K562 (cell line): ENCODE measurements at regions not wholly inside any gene's neighbourhood (a gene's known extent, or its start where the extent isn't known, plus 50 kb on each side); places are given as distances from the start of the nearest gene placed in this dataset.

Experiments used
- ATAC-seq: fragments of 200-7000 bp; cut with Tn5 transposase; 3 replicates; pipeline ENCODE4 v1.9.1; 2020; ENCODE audit warnings: moderate library complexity
- BruUV-seq: library from RNA; stranded (reverse); fragments of 400-500 nt; replicated peaks from 2 replicates; lab custom pipeline; 2021; lab: Mats Ljungman, UMichigan
- CTCF ChIA-PET: fragments of 300-600 bp; formaldehyde crosslinking; extraction: SDS; loops from one replicate; lab custom pipeline; 2021; ENCODE audit warnings: low intra/inter-chr PET ratio; lab: Yijun Ruan, JAX
- POLR2A ChIA-PET: fragments of 300-600, 350-650 bp; sonication (Branson Sonifier 250); formaldehyde crosslinking; extraction: SDS; loops from one replicate; lab custom pipeline; 2021; ENCODE audit warnings: antibody characterized with exemption, inconsistent platforms; lab: Yijun Ruan, JAX
- DNase-seq, 4 experiments: peaks; one replicate each; pipeline versions ENCODE4 v3.0.0 to v3.0.0-alpha.2; 2011 to 2018; ENCODE audit warnings: low spot score in 3 of 4, mixed read lengths in 3 of 4; ENCODE audit errors: extremely low read depth in 1 of 4
- FAIRE-seq: peaks from 2 replicates; lab custom pipeline; 2011; peaks lifted over from hg19 to GRCh38; lab: Jason Lieb, UNC
- H2AFZ ChIP-seq: 2 replicates; pipeline ENCODE4 v1.6.0; 2011; ENCODE audit warnings: low read depth, low read length, control low read depth, inconsistent platforms
- H3K27ac ChIP-seq: fragments of 200-600 bp; 3 replicates; pipeline ENCODE4 v1.8.0; 2011; ENCODE audit warnings: low read depth, mild to moderate bottlenecking, control low read depth, inconsistent platforms, low read length, moderate library complexity, mixed read lengths; ENCODE audit errors: extremely low read depth
- H3K27me3 ChIP-seq, 2 experiments: fragments of 300-600 bp in 1 of 2; 2 replicates in 1 of 2; 3 replicates in 1 of 2; pipeline versions ENCODE4 v1.6.0 to v1.8.0; 2011; ENCODE audit warnings: inconsistent platforms in 2 of 2, low read length in 2 of 2, mild to moderate bottlenecking in 1 of 2, mixed read lengths in 1 of 2, moderate library complexity in 1 of 2; ENCODE audit not compliant: control insufficient read depth in 2 of 2, insufficient read depth in 2 of 2
- H3K36me3 ChIP-seq: fragments of 300-600 bp; 3 replicates; pipeline ENCODE4 v1.8.0; 2011; ENCODE audit warnings: mild to moderate bottlenecking, low read length, inconsistent platforms; ENCODE audit not compliant: control insufficient read depth, insufficient read depth
- H3K4me1 ChIP-seq, 2 experiments: fragments of 200-600 bp in 1 of 2; replicated peaks in 1 of 2; 2 replicates in 1 of 2; 3 replicates in 1 of 2; pipeline versions ENCODE4 v1.5.1 to v1.8.0; 2011; ENCODE audit warnings: inconsistent platforms in 2 of 2, low read length in 2 of 2, mild to moderate bottlenecking in 1 of 2, mixed read lengths in 1 of 2, moderate library complexity in 1 of 2; ENCODE audit not compliant: control insufficient read depth in 2 of 2, insufficient read depth in 2 of 2
- H3K4me2 ChIP-seq: 2 replicates; pipeline ENCODE4 v1.6.1; 2011; ENCODE audit warnings: low read length, control low read depth, inconsistent platforms, mixed read lengths; ENCODE audit not compliant: insufficient read depth
- H3K4me3 ChIP-seq: fragments of 200-600 bp; sonication (generic), shearing (Covaris generic); 2 replicates; pipeline ENCODE4 v1.5.1; 2016; ENCODE audit warnings: control low read depth, inconsistent platforms
- H3K79me2 ChIP-seq: fragments of 200-600 bp; 3 replicates; pipeline ENCODE4 v1.8.0; 2011; ENCODE audit warnings: low read length, inconsistent platforms; ENCODE audit not compliant: control insufficient read depth, insufficient read depth
- H3K9ac ChIP-seq, 2 experiments: 2 replicates each; pipeline versions ENCODE4 v1.6.0 to v1.6.1; 2011; ENCODE audit warnings: low read depth in 2 of 2, low read length in 2 of 2, control low read depth in 1 of 2, inconsistent platforms in 1 of 2, mild to moderate bottlenecking in 1 of 2, mixed read lengths in 1 of 2; ENCODE audit not compliant: insufficient read depth in 1 of 2
- H3K9me1 ChIP-seq: one replicate; pipeline ENCODE4 v1.6.0; 2011; ENCODE audit warnings: inconsistent platforms, mild to moderate bottlenecking, low read length, moderate library complexity; ENCODE audit not compliant: control insufficient read depth, insufficient read depth
- H3K9me3 ChIP-seq: replicated peaks from 2 replicates; pipeline ENCODE4 v1.5.1; 2011; ENCODE audit warnings: low read depth, low read length, inconsistent platforms; ENCODE audit not compliant: control insufficient read depth, insufficient read depth
- H4K20me1 ChIP-seq: replicated peaks from 2 replicates; pipeline ENCODE4 v1.6.1; 2011; ENCODE audit warnings: low read length, inconsistent platforms, mixed read lengths; ENCODE audit not compliant: control insufficient read depth, insufficient read depth
- CHD2 ChIP-seq: IDR thresholded peaks from 2 replicates; pipeline ENCODE4 v1.6.1; 2011; ENCODE audit warnings: low read depth, low read length
- ETV5 ChIP-seq: sonication (generic); formaldehyde crosslinking; IDR thresholded peaks from 2 replicates; pipeline ENCODE4 v1.4.0; 2020; ENCODE audit warnings: low read depth, mild to moderate bottlenecking, missing genetic modification reagents
- FOXP1 ChIP-seq: sonication (generic); formaldehyde crosslinking; IDR thresholded peaks from 2 replicates; pipeline ENCODE4 v1.8.0; 2022; ENCODE audit warnings: mild to moderate bottlenecking, missing genetic modification reagents
- RBM22 ChIP-seq: fragments of 200-400 bp; formaldehyde crosslinking; IDR thresholded peaks from 2 replicates; pipeline ENCODE4 v1.6.1; 2018; ENCODE audit warnings: low read length, low read depth; ENCODE audit not compliant: poor library complexity, severe bottlenecking
- ZNF76 ChIP-seq: fragments of 250-450 bp; sonication (Bioruptor Pico); IDR thresholded peaks from 2 replicates; pipeline ENCODE4 v1.4.0; 2020; ENCODE audit warnings: mild to moderate bottlenecking, moderate library complexity, borderline replicate concordance
- ZSCAN32 ChIP-seq: fragments of 450-650 bp; formaldehyde crosslinking; IDR thresholded peaks from 2 replicates; pipeline ENCODE4 v1.4.0; 2020; ENCODE audit warnings: mild to moderate bottlenecking, moderate library complexity
- WGBS: fragments of 100-300 bp; shearing (Covaris generic); methylation state at CpG from one replicate; pipeline ENCODE4 v1.1.6; 2016; ENCODE audit warnings: low coverage, mixed read lengths; ENCODE audit not compliant: insufficient coverage; ENCODE audit errors: missing lambda C conversion rate; 5-methylcytosine and 5-hydroxymethylcytosine counted together
- in situ Hi-C: fragments of 300-500 bp; cut with MboI; formaldehyde crosslinking; loops from 4 replicates; pipeline ENCODE4 v1.15.0; 2018; ENCODE audit warnings: inconsistent platforms, mixed read lengths
- intact Hi-C: fragments of 100-400 bp; cut with micrococcal nuclease; formaldehyde crosslinking; loops from 2 replicates; pipeline ENCODE4 v1.14.2; 2022
- TF ChIP-seq, protein P1 (sequence below): fragments of 250-450 bp; sonication (Bioruptor Pico); IDR thresholded peaks from 2 replicates; pipeline ENCODE4 v1.4.0; 2020
- TF ChIP-seq, protein P2 (sequence below): sonication (generic); formaldehyde crosslinking; IDR thresholded peaks from 2 replicates; pipeline ENCODE4 v1.8.1; 2023; ENCODE audit warnings: mild to moderate bottlenecking, missing genetic modification reagents
- TF ChIP-seq, protein P3 (sequence below), 2 experiments: fragments of 250-450 bp in 1 of 2; fragments of 450-650 bp in 1 of 2; sonication (Bioruptor Pico) in 1 of 2; IDR thresholded peaks; 2 replicates each; pipeline versions ENCODE4 v1.6.1 to v1.8.0; 2016 to 2021; ENCODE audit warnings: mild to moderate bottlenecking in 2 of 2, moderate library complexity in 2 of 2, missing compliant biosample characterization in 1 of 2, missing genetic modification characterization in 1 of 2

GRCh38 chr18:25662272-25662671 lies 310.3 kb upstream of the ZNF521 start (continued):
- TF ChIP-seq, protein P1, sequence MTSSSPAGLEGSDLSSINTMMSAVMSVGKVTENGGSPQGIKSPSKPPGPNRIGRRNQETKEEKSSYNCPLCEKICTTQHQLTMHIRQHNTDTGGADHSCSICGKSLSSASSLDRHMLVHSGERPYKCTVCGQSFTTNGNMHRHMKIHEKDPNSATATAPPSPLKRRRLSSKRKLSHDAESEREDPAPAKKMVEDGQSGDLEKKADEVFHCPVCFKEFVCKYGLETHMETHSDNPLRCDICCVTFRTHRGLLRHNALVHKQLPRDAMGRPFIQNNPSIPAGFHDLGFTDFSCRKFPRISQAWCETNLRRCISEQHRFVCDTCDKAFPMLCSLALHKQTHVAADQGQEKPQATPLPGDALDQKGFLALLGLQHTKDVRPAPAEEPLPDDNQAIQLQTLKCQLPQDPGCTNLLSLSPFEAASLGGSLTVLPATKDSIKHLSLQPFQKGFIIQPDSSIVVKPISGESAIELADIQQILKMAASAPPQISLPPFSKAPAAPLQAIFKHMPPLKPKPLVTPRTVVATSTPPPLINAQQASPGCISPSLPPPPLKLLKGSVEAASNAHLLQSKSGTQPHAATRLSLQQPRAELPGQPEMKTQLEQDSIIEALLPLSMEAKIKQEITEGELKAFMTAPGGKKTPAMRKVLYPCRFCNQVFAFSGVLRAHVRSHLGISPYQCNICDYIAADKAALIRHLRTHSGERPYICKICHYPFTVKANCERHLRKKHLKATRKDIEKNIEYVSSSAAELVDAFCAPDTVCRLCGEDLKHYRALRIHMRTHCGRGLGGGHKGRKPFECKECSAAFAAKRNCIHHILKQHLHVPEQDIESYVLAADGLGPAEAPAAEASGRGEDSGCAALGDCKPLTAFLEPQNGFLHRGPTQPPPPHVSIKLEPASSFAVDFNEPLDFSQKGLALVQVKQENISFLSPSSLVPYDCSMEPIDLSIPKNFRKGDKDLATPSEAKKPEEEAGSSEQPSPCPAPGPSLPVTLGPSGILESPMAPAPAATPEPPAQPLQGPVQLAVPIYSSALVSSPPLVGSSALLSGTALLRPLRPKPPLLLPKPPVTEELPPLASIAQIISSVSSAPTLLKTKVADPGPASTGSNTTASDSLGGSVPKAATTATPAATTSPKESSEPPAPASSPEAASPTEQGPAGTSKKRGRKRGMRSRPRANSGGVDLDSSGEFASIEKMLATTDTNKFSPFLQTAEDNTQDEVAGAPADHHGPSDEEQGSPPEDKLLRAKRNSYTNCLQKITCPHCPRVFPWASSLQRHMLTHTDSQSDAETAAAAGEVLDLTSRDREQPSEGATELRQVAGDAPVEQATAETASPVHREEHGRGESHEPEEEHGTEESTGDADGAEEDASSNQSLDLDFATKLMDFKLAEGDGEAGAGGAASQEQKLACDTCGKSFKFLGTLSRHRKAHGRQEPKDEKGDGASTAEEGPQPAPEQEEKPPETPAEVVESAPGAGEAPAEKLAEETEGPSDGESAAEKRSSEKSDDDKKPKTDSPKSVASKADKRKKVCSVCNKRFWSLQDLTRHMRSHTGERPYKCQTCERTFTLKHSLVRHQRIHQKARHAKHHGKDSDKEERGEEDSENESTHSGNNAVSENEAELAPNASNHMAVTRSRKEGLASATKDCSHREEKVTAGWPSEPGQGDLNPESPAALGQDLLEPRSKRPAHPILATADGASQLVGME, result no peak
- TF ChIP-seq ZSCAN32 (CRISPR knock-in tag) (no peak), FOXP1 (CRISPR knock-in tag) (no peak)

- POLR2A ChIA-PET, result no interaction called here
- Histone ChIP-seq H3K9me1 (no peaks in the 10 kb centered on the region), H3K4me2 (no peak overlapping the region), H3K27ac (no peak overlapping the region), H3K4me3 (no peak overlapping the region), H3K27me3 (no peaks in the 10 kb centered on the region), H3K79me2 (no peaks in the 10 kb centered on the region), H3K9me3 (no peaks in the 10 kb centered on the region), H3K36me3 (no peaks in the 10 kb centered on the region), H2AFZ (no peak overlapping the region), H3K4me1 (no peaks in the 10 kb centered on the region), H4K20me1 (no peaks in the 10 kb centered on the region), H3K9ac (no peak overlapping the region)
- under 1% methylated on average over 6 of the region's 6 CpGs for WGBS
- BruUV-seq, result no TSS peak
- no peak for DNase-seq
- CTCF ChIA-PET, result no interaction called here
- FAIRE-seq, result no peak
- ATAC-seq, result no peak
- in situ Hi-C loops (no loop called here), intact Hi-C loops (no loop called here)
- TF ChIP-seq, protein P2, sequence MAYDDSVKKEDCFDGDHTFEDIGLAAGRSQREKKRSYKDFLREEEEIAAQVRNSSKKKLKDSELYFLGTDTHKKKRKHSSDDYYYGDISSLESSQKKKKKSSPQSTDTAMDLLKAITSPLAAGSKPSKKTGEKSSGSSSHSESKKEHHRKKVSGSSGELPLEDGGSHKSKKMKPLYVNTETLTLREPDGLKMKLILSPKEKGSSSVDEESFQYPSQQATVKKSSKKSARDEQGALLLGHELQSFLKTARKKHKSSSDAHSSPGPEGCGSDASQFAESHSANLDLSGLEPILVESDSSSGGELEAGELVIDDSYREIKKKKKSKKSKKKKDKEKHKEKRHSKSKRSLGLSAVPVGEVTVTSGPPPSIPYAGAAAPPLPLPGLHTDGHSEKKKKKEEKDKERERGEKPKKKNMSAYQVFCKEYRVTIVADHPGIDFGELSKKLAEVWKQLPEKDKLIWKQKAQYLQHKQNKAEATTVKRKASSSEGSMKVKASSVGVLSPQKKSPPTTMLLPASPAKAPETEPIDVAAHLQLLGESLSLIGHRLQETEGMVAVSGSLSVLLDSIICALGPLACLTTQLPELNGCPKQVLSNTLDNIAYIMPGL (CRISPR knock-in tag), result no peak
- no peak for TF ChIP-seq ETV5
- no peak for TF ChIP-seq CHD2
- TF ChIP-seq, protein P3, sequence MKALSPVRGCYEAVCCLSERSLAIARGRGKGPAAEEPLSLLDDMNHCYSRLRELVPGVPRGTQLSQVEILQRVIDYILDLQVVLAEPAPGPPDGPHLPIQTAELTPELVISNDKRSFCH (CRISPR knock-in tag; IDR thresholded peaks at IDR 0.05), result no peak
- TF ChIP-seq, protein P3 (tag; IDR thresholded peaks at IDR 0.05), result no peak
- no peak for TF ChIP-seq RBM22
- TF ChIP-seq ZNF76 (CRISPR knock-in tag), result no peak
Observed at GRCh38 chr18:25661831-25662230, 309.9 kb upstream of the ZNF521 start.
